ENCODE measurements at regions not wholly inside any gene's neighbourhood (a gene's known extent, or its start where the extent isn't known, plus 50 kb on each side); places are given as distances from the start of the nearest gene placed in this dataset.

- H3K4me1 ChIP-seq (ENCODE audit: control insufficient read depth in 1 of 2, insufficient read depth in 1 of 2, low read depth in 1 of 2, low read length in 1 of 2), result peaks cover 31 to 53% of the 10 kb centered on the region in 2 experiments
- H3K4me3 ChIP-seq (ENCODE audit: low read depth in 1 of 2, low read length in 1 of 2), result no peak overlapping the region
- no peaks in the 10 kb centered on the region for H3K9me3 ChIP-seq
- no peaks in the 10 kb centered on the region for H3K27me3 ChIP-seq
- no peaks in the 10 kb centered on the region for H3K36me3 ChIP-seq
- TF ChIP-seq CTCF (IDR thresholded peaks at IDR 0.05), result no peak
- H3K27ac ChIP-seq, result peak overlapping the region; percentile 56
Measured at GRCh38 chr3:29144361-29144760, 136.5 kb upstream of the RBMS3 start.

GRCh38 chr3:29144807-29145206 lies 136.1 kb upstream of the RBMS3 start:
- Histone ChIP-seq H3K4me3 (ENCODE audit: low read depth in 1 of 2, low read length in 1 of 2) (no peak overlapping the region), H3K9me3 (no peaks in the 10 kb centered on the region), H3K27ac (peak overlapping the region; percentile 56), H3K36me3 (no peaks in the 10 kb centered on the region), H3K4me1 (ENCODE audit: control insufficient read depth in 1 of 2, insufficient read depth in 1 of 2, low read depth in 1 of 2, low read length in 1 of 2) (peaks cover 31 to 52% of the 10 kb centered on the region in 2 experiments), H3K27me3 (no peaks in the 10 kb centered on the region)
- no peak for TF ChIP-seq CTCF (IDR thresholded peaks at IDR 0.05)

- Histone ChIP-seq H3K27me3 (no peaks in the 10 kb centered on the region), H3K4me3 (ENCODE audit: low read depth in 1 of 2, low read length in 1 of 2) (no peak overlapping the region), H3K27ac (no peak overlapping the region), H3K4me1 (ENCODE audit: control insufficient read depth in 1 of 2, insufficient read depth in 1 of 2, low read depth in 1 of 2, low read length in 1 of 2) (peaks cover 31 to 47% of the 10 kb centered on the region in 2 experiments), H3K36me3 (no peaks in the 10 kb centered on the region), H3K9me3 (no peaks in the 10 kb centered on the region)
- TF ChIP-seq CTCF (IDR thresholded peaks at IDR 0.05), result no peak
Measured at GRCh38 chr3:29145360-29145759, 135.5 kb upstream of the RBMS3 start.

GRCh38 chr3:29152379-29152778 lies 128.5 kb upstream of the RBMS3 start:
- no peaks in the 10 kb centered on the region for H3K9me3 ChIP-seq
- H3K4me1 ChIP-seq (ENCODE audit: control insufficient read depth in 1 of 2, insufficient read depth in 1 of 2, low read depth in 1 of 2, low read length in 1 of 2), result peaks cover 43 to 52% of the 10 kb centered on the region in 2 experiments
- no peaks in the 10 kb centered on the region for H3K27me3 ChIP-seq
- no peaks in the 10 kb centered on the region for H3K36me3 ChIP-seq
- TF ChIP-seq CTCF (IDR thresholded peaks at IDR 0.05), result no peak
- H3K4me3 ChIP-seq (ENCODE audit: low read depth in 1 of 2, low read length in 1 of 2), result no peak overlapping the region
- no peak overlapping the region for H3K27ac ChIP-seq

- TF ChIP-seq CTCF (IDR thresholded peaks at IDR 0.05), result no peak
- Histone ChIP-seq H3K27me3 (no peaks in the 10 kb centered on the region), H3K36me3 (no peaks in the 10 kb centered on the region), H3K9me3 (no peaks in the 10 kb centered on the region), H3K4me3 (ENCODE audit: low read depth in 1 of 2, low read length in 1 of 2) (peak overlapping the region in 1 of 2 experiments; percentile 11), H3K27ac (peak overlapping the region; percentile 35), H3K4me1 (ENCODE audit: control insufficient read depth in 1 of 2, insufficient read depth in 1 of 2, low read depth in 1 of 2, low read length in 1 of 2) (peaks cover 48 to 63% of the 10 kb centered on the region in 2 experiments)
Measured at GRCh38 chr3:29153811-29154210, 127.1 kb upstream of the RBMS3 start.
